ENCODE measurements at regions not wholly inside any gene's neighbourhood (a gene's known extent, or its start where the extent isn't known, plus 50 kb on each side); places are given as distances from the start of the nearest gene placed in this dataset.

- Histone ChIP-seq H3K27me3 (ENCODE audit: control insufficient read depth in 2 of 2, insufficient read depth in 2 of 2, low read length in 2 of 2) (no peaks in the 10 kb centered on the region), H3K9me1 (ENCODE audit: control insufficient read depth, insufficient read depth, low read length) (no peaks in the 10 kb centered on the region), H3K27ac (ENCODE audit: extremely low read depth, low read depth, low read length) (no peak overlapping the region; the same call in 2 of the 3 replicates), H3K4me2 (ENCODE audit: insufficient read depth, low read length) (no peak overlapping the region), H3K36me3 (ENCODE audit: control insufficient read depth, insufficient read depth, low read length) (no peaks in the 10 kb centered on the region), H3K79me2 (ENCODE audit: control insufficient read depth, insufficient read depth, low read length) (no peaks in the 10 kb centered on the region), H4K20me1 (replicated peaks; ENCODE audit: control insufficient read depth, insufficient read depth, low read length) (no peaks in the 10 kb centered on the region), H3K9me3 (replicated peaks; ENCODE audit: control insufficient read depth, insufficient read depth, low read depth, low read length) (no peaks in the 10 kb centered on the region), H3K4me3 (no peak overlapping the region), H2AFZ (ENCODE audit: low read depth, low read length) (peak overlapping the region; percentile 36), H3K9ac (ENCODE audit: insufficient read depth in 1 of 2, low read depth in 2 of 2, low read length in 2 of 2) (no peak overlapping the region), H3K4me1 (replicated peaks in 1 of 2; ENCODE audit: control insufficient read depth in 2 of 2, insufficient read depth in 2 of 2, low read length in 2 of 2) (peaks cover 19 to 50% of the 10 kb centered on the region in 2 experiments)
- ATAC-seq (no peak), FAIRE-seq (no peak), DNase-seq (ENCODE audit: extremely low read depth in 1 of 4, low spot score in 3 of 4) (no peak)
- intact Hi-C loops (cut with micrococcal nuclease): no loop called here
- CTCF ChIA-PET (ENCODE audit: low intra/inter-chr PET ratio): no interaction called here
- no TSS peak for BruUV-seq (replicated peaks)
- in situ Hi-C loops (cut with MboI): no loop called here
- POLR2A ChIA-PET: interaction anchor here (0.9 to 2.6 kb wide), 3 partner anchors 8 to 28 kb away, joined by 3 to 13 read pairs (median 4); no protein-coding TSS in a partner anchor
- TF ChIP-seq ELK1 (CRISPR knock-in tag; IDR thresholded peaks at IDR 0.05): no peak
- TF ChIP-seq SREBF2 (CRISPR knock-in tag; IDR thresholded peaks at IDR 0.05): no peak
- no peak for TF ChIP-seq PPARD (CRISPR knock-in tag; IDR thresholded peaks at IDR 0.05)
- no peak for TF ChIP-seq BCL6 (CRISPR knock-in tag; IDR thresholded peaks at IDR 0.05)
- no peak for TF ChIP-seq CCAR2 (IDR thresholded peaks at IDR 0.05; ENCODE audit: low read depth, low read length)
- TF ChIP-seq ZBTB49 (CRISPR knock-in tag; IDR thresholded peaks at IDR 0.05; ENCODE audit: borderline replicate concordance): no peak
- TF ChIP-seq ZNF655 (CRISPR knock-in tag; IDR thresholded peaks at IDR 0.05): no peak
- TF ChIP-seq GMEB1 (CRISPR knock-in tag; IDR thresholded peaks at IDR 0.05): no peak
- no peak for TF ChIP-seq FOSL1 (tag; conservative IDR thresholded peaks at IDR 0.05)
- TF ChIP-seq, protein P1, sequence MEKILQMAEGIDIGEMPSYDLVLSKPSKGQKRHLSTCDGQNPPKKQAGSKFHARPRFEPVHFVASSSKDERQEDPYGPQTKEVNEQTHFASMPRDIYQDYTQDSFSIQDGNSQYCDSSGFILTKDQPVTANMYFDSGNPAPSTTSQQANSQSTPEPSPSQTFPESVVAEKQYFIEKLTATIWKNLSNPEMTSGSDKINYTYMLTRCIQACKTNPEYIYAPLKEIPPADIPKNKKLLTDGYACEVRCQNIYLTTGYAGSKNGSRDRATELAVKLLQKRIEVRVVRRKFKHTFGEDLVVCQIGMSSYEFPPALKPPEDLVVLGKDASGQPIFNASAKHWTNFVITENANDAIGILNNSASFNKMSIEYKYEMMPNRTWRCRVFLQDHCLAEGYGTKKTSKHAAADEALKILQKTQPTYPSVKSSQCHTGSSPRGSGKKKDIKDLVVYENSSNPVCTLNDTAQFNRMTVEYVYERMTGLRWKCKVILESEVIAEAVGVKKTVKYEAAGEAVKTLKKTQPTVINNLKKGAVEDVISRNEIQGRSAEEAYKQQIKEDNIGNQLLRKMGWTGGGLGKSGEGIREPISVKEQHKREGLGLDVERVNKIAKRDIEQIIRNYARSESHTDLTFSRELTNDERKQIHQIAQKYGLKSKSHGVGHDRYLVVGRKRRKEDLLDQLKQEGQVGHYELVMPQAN (IDR thresholded peaks at IDR 0.05; ENCODE audit: borderline replicate concordance): no peak
- no peak for TF ChIP-seq SMARCA4 (IDR thresholded peaks at IDR 0.05)
- TF ChIP-seq POU5F1 (IDR thresholded peaks at IDR 0.05; ENCODE audit: borderline replicate concordance, low read depth, low read length, partially characterized antibody): no peak
- TF ChIP-seq ZNF695 (CRISPR knock-in tag; IDR thresholded peaks at IDR 0.05): no peak
- TF ChIP-seq TCF3 (CRISPR knock-in tag; IDR thresholded peaks at IDR 0.05): no peak
- TF ChIP-seq CREB1 (IDR thresholded peaks at IDR 0.05): no peak
- TF ChIP-seq CREB1 (CRISPR knock-in tag; IDR thresholded peaks at IDR 0.05): no peak
- TF ChIP-seq EP300 (IDR thresholded peaks at IDR 0.05; ENCODE audit: low read length): no peak
These were observed 51.9 kb upstream of the PPP2R5A start for GRCh38 chr1:212233321-212233720.
